Transverse colon (tissue), 4 donors: ENCODE measurements at regions not wholly inside any gene's neighbourhood (a gene's known extent, or its start where the extent isn't known, plus 50 kb on each side); places are given as distances from the start of the nearest gene placed in this dataset.

ENCODE experiments used
- CTCF ChIP-seq, 5 experiments: fragments of 200-600 bp in 3 of 5; fragments of 450-650 bp in 2 of 5; sonication (generic) in 3 of 5; IDR thresholded peaks; 1 replicate in 2 of 5; 2 replicates in 3 of 5; pipeline ENCODE4 v1.5.1; 2016 to 2017; ENCODE audit warnings: antibody characterized with exemption in 5 of 5, inconsistent platforms in 3 of 5, mild to moderate bottlenecking in 2 of 5, moderate library complexity in 1 of 5
- POLR2A ChIP-seq: fragments of 450-650 bp; IDR thresholded peaks from one replicate; pipeline ENCODE4 v1.6.1; 2016; ENCODE audit warnings: antibody characterized with exemption, mild to moderate bottlenecking, moderate library complexity
- POLR2AphosphoS5 ChIP-seq, 3 donors: sonication (generic); formaldehyde crosslinking; IDR thresholded peaks; one replicate each; pipeline ENCODE4 v1.6.1; 2016; ENCODE audit warnings: antibody characterized with exemption in 3 of 3

GRCh38 chr5:174829511-174829864 lies 105.1 kb downstream of the MSX2 start:
- no peak for TF ChIP-seq CTCF (IDR thresholded peaks at IDR 0.05)
- no peak for TF ChIP-seq POLR2AphosphoS5 (IDR thresholded peaks at IDR 0.05)
- no peak for TF ChIP-seq POLR2A
